ENCODE measurements at regions not wholly inside any gene's neighbourhood (a gene's known extent, or its start where the extent isn't known, plus 50 kb on each side); places are given as distances from the start of the nearest gene placed in this dataset.

DNA sequence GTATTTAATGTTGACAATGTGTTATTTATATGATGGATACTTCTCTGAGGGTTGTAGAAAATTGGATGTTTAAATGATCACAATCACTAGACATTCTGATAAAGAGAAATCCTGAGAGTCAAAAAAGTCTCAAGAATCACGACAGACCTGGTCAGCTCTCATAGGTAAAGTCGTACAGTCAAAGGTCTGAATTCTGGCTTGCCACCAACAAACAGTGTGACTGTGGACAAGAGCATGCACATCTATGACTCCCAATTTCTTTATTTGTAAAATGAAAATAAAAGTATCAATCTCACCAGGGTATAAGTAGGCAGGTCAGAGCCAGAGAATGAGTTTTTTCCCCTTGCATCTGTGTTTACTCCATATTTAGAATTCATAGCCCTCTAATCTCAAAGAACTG is 556.7 kb downstream of the FAM181B start:
- TF ChIP-seq BRCA1 (IDR thresholded peaks at IDR 0.05; ENCODE audit: low read depth, low read length) (no peak), SMARCA5 (IDR thresholded peaks at IDR 0.05) (no peak), MYB (IDR thresholded peaks at IDR 0.05; ENCODE audit: borderline replicate concordance, low read depth, low read length) (no peak), EP300 (IDR thresholded peaks at IDR 0.05; ENCODE audit: borderline replicate concordance in 1 of 2, control insufficient read depth in 1 of 2, low read depth in 2 of 2, low read length in 2 of 2) (no peak), SPI1 (IDR thresholded peaks at IDR 0.05; ENCODE audit: borderline replicate concordance, insufficient read depth, low read depth, low read length) (no peak), ZNF384 (IDR thresholded peaks at IDR 0.05; ENCODE audit: borderline replicate concordance, low read depth, low read length) (no peak), SMC3 (IDR thresholded peaks at IDR 0.05; ENCODE audit: borderline replicate concordance, low read length) (no peak), ZNF217 (IDR thresholded peaks at IDR 0.05) (no peak), GABPA (IDR thresholded peaks at IDR 0.05; ENCODE audit: low read depth) (no peak), POLR2A (IDR thresholded peaks at IDR 0.05; ENCODE audit: low read depth, low read length) (no peak)
- TF ChIP-seq, protein P1, sequence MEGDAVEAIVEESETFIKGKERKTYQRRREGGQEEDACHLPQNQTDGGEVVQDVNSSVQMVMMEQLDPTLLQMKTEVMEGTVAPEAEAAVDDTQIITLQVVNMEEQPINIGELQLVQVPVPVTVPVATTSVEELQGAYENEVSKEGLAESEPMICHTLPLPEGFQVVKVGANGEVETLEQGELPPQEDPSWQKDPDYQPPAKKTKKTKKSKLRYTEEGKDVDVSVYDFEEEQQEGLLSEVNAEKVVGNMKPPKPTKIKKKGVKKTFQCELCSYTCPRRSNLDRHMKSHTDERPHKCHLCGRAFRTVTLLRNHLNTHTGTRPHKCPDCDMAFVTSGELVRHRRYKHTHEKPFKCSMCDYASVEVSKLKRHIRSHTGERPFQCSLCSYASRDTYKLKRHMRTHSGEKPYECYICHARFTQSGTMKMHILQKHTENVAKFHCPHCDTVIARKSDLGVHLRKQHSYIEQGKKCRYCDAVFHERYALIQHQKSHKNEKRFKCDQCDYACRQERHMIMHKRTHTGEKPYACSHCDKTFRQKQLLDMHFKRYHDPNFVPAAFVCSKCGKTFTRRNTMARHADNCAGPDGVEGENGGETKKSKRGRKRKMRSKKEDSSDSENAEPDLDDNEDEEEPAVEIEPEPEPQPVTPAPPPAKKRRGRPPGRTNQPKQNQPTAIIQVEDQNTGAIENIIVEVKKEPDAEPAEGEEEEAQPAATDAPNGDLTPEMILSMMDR (IDR thresholded peaks at IDR 0.05 in 2 of 3, conservative IDR thresholded peaks at IDR 0.05 in 1 of 3; ENCODE audit: control insufficient read depth in 2 of 3, extremely low read depth in 1 of 3, insufficient read depth in 1 of 3, low read depth in 3 of 3, low read length in 3 of 3), result no peak
- TF ChIP-seq, protein P2, sequence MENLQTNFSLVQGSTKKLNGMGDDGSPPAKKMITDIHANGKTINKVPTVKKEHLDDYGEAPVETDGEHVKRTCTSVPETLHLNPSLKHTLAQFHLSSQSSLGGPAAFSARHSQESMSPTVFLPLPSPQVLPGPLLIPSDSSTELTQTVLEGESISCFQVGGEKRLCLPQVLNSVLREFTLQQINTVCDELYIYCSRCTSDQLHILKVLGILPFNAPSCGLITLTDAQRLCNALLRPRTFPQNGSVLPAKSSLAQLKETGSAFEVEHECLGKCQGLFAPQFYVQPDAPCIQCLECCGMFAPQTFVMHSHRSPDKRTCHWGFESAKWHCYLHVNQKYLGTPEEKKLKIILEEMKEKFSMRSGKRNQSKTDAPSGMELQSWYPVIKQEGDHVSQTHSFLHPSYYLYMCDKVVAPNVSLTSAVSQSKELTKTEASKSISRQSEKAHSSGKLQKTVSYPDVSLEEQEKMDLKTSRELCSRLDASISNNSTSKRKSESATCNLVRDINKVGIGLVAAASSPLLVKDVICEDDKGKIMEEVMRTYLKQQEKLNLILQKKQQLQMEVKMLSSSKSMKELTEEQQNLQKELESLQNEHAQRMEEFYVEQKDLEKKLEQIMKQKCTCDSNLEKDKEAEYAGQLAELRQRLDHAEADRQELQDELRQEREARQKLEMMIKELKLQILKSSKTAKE (IDR thresholded peaks at IDR 0.05; ENCODE audit: low read depth, poor library complexity, severe bottlenecking), result no peak
